BJ (cell line): ENCODE measurements at regions not wholly inside any gene's neighbourhood (a gene's known extent, or its start where the extent isn't known, plus 50 kb on each side); places are given as distances from the start of the nearest gene placed in this dataset.
"Not testable (repeated sequence)": the region's sequence is repeated elsewhere in the genome, so short reads cannot be mapped to it uniquely, and the experiment has no call there.

Experiments
- CTCF ChIA-PET: fragments of 350-600 bp; formaldehyde crosslinking; extraction: SDS; loops from one replicate; lab custom pipeline; 2021; ENCODE audit warnings: antibody characterized with exemption, inconsistent platforms; lab: Yijun Ruan, JAX
- POLR2A ChIA-PET: fragments of 300-600 bp; sonication (Branson Sonifier 250); formaldehyde crosslinking; extraction: SDS; loops from one replicate; lab custom pipeline; 2021; ENCODE audit warnings: antibody characterized with exemption; lab: Charles Lee
- DNase-seq: peaks from one replicate; pipeline ENCODE4 v3.0.0-alpha.2; 2011; ENCODE audit warnings: low read depth
- H3K27me3 ChIP-seq: 2 replicates; pipeline ENCODE4 v1.6.0; 2011; ENCODE audit warnings: low read length; ENCODE audit not compliant: control insufficient read depth, insufficient read depth
- H3K36me3 ChIP-seq: 2 replicates; pipeline ENCODE4 v1.5.1; 2011; ENCODE audit warnings: low read length; ENCODE audit not compliant: control insufficient read depth, insufficient read depth
- H3K4me3 ChIP-seq: 2 replicates; pipeline ENCODE4 v1.5.1; 2011; ENCODE audit warnings: low read depth, mild to moderate bottlenecking, control low read depth, low read length
- CTCF ChIP-seq: IDR thresholded peaks from 2 replicates; pipeline ENCODE4 v1.5.1; 2011; ENCODE audit warnings: low read depth, mild to moderate bottlenecking, control low read depth, inconsistent platforms, low read length, moderate library complexity; ENCODE audit not compliant: insufficient read depth

GRCh38 chr17:22217135-22217534, 524.8 kb downstream of the KCNJ18 start:
- CTCF ChIA-PET: no interaction called here
- POLR2A ChIA-PET: no interaction called here
- no peak for DNase-seq
- no peak for TF ChIP-seq CTCF
- Histone ChIP-seq H3K4me3 (no peak overlapping the region), H3K36me3 (no peaks in the 10 kb centered on the region), H3K27me3 (no peaks in the 10 kb centered on the region)

- CTCF ChIA-PET: no interaction called here
- DNase-seq: no peak
- no peak for TF ChIP-seq CTCF
- POLR2A ChIA-PET: no interaction called here
- no peaks in the 10 kb centered on the region for H3K36me3 ChIP-seq
- no peak overlapping the region for H3K4me3 ChIP-seq
- H3K27me3 ChIP-seq: no peaks in the 10 kb centered on the region
Observed at GRCh38 chr17:22221344-22221743, 529.0 kb downstream of the KCNJ18 start.

- H3K4me3 ChIP-seq, POLR2A ChIA-PET, H3K36me3 ChIP-seq, CTCF ChIA-PET, H3K27me3 ChIP-seq, DNase-seq: not testable (repeated sequence)
Observed at GRCh38 chr17:22226477-22226876, 534.2 kb downstream of the KCNJ18 start.

GRCh38 chr17:22226932-22227331, 534.6 kb downstream of the KCNJ18 start:
- DNase-seq, H3K36me3 ChIP-seq, CTCF ChIA-PET, POLR2A ChIA-PET, H3K4me3 ChIP-seq, H3K27me3 ChIP-seq: not testable (repeated sequence)

GRCh38 chr17:22227699-22228553, 535.6 kb downstream of the KCNJ18 start:
- DNase-seq, POLR2A ChIA-PET, CTCF ChIA-PET, H3K4me3 ChIP-seq, H3K27me3 ChIP-seq, H3K36me3 ChIP-seq: not testable (repeated sequence)

GRCh38 chr17:22229821-22230220, 537.5 kb downstream of the KCNJ18 start:
- DNase-seq, CTCF ChIA-PET, H3K27me3 ChIP-seq, POLR2A ChIA-PET, H3K4me3 ChIP-seq, H3K36me3 ChIP-seq: not testable (repeated sequence)

- POLR2A ChIA-PET: no interaction called here
- no peak for DNase-seq
- H3K27me3 ChIP-seq: no peaks in the 10 kb centered on the region
- no peaks in the 10 kb centered on the region for H3K36me3 ChIP-seq
- CTCF ChIA-PET: no interaction called here
- TF ChIP-seq CTCF: no peak
- no peak overlapping the region for H3K4me3 ChIP-seq
Observed at GRCh38 chr17:22233382-22233781, 541.1 kb downstream of the KCNJ18 start.
